GM21619 (cell line): ENCODE measurements at regions not wholly inside any gene's neighbourhood (a gene's known extent, or its start where the extent isn't known, plus 50 kb on each side); places are given as distances from the start of the nearest gene placed in this dataset.
"Not testable (repeated sequence)": the region's sequence is repeated elsewhere in the genome, so short reads cannot be mapped to it uniquely, and the experiment has no call there.

Experiments
- ATAC-seq: cut with Tn5 transposase; IDR thresholded peaks from one replicate; pipeline ENCODE4 v1.9.1; 2021; ENCODE audit not compliant: unreplicated experiment

- no peak for ATAC-seq
Observed at GRCh38 chr1:190949939-190950338, 472.3 kb upstream of the BRINP3 start.

- ATAC-seq, result no peak
Observed at GRCh38 chr1:190957565-190957964, 479.9 kb upstream of the BRINP3 start.

GRCh38 chr1:190963321-190963720 lies 485.7 kb upstream of the BRINP3 start:
- ATAC-seq, result no peak

DNA sequence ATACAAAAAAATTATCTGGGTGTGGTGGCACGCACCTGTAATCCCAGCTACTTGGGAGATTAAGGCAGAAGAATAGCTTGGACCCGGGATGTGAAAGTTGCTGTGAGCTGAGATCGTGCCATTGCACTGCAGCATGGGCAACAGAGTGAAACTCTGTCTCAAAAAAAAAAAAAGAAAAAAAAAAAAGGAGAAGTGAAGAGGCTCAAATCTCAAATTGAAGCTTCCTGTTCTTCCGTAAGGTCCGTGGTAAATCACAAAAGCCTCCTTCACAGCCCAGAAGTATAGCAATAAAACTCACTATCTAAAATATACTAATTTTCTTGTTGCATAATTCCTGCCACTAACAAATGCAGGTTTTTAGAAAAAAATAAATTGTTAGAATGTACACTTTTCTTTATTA lies 498.2 kb upstream of the BRINP3 start:
- ATAC-seq, result no peak

DNA sequence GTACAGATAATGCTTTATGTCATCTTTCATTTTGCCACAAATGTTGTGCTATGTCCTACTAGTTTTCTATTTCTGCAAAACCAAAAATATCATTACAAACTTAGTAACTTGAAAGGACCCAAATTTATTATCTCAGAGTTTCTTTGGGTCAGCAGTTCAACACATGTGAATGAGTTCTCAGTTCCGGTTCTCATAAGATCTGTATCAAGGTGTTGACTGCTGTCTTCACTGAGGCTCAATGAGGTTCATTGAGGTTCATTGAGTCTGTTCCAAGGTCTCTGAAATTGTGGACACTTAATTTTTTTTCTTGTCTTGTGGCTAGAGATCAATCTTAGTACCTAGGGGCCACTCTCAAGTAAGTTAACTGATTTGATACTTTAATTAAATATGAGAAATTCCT lies 525.1 kb upstream of the BRINP3 start:
- no peak for ATAC-seq

- no peak for ATAC-seq
Observed at GRCh38 chr1:191016765-191017164, 539.1 kb upstream of the BRINP3 start.

DNA sequence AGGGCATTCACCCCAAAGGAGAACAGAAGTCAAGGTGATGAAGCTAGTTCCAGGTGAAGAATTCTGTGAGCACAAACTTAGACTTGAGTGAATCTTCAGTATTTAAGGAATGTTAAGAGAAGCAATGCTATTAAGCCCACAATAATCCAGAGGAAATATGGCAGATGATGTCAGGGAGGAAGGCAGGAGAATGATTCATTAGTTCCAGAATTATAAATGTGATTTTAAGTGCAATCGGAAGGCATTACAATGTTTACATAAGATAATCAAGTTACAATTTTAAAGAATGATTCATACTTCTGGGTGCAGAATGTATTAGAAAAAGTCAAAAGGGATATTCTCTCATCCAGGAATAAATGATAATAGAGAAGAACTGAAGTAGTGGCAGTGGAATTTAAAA lies 545.2 kb upstream of the BRINP3 start:
- ATAC-seq, result no peak

DNA sequence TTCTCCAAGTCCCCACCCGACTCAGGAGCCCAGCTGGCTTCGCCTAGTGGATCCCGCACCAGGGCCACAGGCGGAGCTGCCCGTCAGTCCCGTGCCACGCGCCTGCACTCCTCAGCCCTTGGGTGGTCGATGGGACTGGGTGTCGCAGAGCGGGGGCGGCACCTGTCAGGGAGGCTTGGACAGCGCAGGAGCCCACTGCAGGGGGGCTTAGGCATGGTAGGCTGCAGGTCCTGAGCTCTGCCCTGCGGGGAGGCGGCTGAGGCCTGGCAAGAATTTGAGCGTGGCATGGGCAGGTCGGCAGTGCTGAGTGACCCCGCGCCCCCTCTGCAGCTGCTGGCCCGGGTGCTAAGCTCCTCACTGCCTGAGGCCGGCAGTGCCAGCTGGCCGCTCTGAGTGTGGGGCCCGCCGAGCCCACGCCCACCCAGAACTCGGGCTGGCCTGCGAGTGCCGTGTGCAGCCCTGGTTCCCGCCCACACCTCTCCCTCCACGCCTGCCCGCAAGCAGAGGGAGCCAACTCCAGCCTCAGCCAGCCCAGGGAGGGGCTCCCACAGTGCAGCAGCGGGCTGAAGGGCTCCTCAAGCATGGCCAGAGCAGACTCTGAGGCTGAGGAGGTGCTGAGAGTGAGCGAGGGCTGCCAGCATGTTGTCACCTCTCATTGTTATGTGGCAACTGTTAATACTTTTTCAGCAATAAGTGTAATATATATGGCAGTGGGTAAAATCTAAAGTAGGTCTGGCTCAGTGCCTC lies 548.4 kb upstream of the BRINP3 start:
- no peak for ATAC-seq

GRCh38 chr1:191026828-191027227 lies 549.2 kb upstream of the BRINP3 start:
- no peak for ATAC-seq

DNA sequence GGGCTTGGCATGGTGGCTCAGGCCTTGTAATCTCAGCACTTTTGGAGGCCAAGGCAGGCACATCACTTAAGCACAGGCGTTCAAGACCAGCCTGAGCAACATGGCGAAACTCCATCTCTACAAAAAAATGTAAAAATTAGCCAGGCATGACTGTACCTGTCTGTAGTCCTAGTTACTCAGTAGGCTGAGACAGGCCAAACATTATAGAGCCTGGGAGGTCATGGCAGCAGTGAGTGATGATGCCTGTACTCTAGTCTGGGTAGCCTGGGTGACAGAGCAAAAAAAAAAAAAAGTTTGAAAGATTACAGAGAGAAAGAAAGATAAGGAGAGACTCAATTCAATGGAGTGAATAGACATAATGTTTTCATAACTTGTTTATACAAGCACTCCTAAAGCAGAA lies 556.5 kb upstream of the BRINP3 start:
- no peak for ATAC-seq

GRCh38 chr1:191043066-191043465 lies 565.4 kb upstream of the BRINP3 start:
- no peak for ATAC-seq

GRCh38 chr1:191049781-191050180 lies 572.1 kb upstream of the BRINP3 start:
- ATAC-seq, result no peak

DNA sequence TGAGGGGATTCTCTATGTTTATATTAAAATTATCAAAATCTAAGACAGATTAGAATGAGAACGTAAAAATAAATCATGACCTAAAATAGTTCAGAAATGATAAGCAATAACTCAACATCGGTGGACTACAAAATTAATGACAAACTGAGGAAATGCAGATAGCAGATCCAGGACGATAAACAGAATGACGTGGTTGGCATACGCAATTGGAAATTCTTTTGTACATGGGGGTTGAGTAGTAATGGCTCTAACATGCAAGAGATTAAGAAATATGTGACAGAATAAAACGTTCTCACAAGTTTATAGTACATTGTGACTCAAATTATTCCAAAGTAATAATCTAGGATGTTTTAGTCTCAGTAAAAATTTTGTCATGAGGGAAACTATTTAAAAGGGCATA lies 575.2 kb upstream of the BRINP3 start:
- ATAC-seq, result no peak

DNA sequence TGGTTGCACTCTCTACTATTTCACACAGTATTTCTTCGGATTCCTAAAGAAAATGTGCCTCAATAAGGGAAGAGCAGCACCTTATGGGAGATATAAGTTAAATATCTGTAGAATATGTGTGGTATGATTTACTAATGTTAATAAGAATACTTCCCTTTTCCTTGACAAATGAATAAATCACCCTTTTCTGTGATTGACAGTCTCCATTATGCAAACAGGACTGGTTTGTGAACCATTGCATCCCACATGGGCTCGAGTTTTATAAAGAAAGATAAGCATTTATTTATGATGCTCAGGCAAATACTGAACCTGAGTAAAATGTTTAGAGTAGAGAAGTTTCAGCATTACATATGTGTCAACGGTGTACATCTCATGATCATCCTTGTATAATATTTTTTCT lies 587.7 kb upstream of the BRINP3 start:
- ATAC-seq, result no peak

GRCh38 chr1:191065771-191066170 lies 588.1 kb upstream of the BRINP3 start:
- ATAC-seq, result no peak

- no peak for ATAC-seq
Observed at GRCh38 chr1:191074881-191075280, 597.2 kb upstream of the BRINP3 start.

DNA sequence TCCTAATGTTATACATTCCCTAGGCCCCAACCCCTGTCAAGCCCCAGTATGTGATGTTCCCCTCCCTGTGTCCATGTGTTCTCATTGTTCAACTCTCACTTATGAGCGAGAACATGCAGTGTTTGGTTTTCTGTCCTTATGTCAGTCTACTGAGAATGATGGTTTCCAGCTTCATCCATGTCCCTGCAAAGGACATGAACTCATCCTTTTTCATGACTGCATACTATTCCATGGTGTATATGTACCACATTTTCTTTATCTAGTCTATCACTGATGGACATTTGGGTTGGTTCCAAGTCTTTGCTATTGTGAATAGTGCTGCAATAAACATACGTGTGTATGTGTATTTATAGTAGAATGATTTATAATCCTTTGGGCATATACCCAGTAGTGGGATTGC lies 605.4 kb upstream of the BRINP3 start:
- ATAC-seq, result not testable (repeated sequence)

DNA sequence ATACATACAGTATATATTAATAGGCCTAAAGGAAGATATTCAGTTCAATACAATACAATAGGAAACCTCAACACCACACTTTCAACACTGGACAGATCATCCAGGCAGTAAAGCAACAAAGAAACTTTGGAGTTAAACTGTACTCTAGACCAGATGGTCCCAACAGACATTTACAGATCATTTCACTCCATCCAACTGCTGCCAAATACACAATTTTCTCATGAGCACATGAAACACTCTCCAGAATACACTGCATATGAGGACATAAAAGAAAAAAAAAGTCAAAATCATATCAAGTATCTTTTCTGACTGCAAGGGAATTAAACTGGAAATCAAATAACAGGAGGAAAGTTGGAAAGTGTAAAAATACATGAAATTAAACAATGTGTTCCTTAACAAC lies 607.5 kb upstream of the BRINP3 start:
- ATAC-seq, result no peak

GRCh38 chr1:191086910-191087309 lies 609.2 kb upstream of the BRINP3 start:
- no peak for ATAC-seq

DNA sequence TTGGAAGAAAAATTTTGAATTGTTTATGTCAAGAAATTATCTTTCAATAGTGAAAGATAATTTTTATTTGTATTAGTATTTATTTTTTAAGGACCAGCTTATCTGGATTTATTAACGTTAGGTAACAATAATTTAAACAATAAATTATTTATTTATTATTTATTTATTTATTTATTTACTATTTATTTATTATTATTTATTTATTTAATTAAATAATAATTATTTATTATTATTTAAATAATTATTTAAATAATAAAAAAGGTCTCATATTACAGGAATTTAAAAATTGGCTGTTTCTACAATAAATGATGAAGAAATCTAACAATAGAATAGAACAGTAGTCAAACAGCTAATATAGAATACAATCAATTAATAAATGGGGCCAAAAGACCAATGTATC lies 618.7 kb upstream of the BRINP3 start:
- no peak for ATAC-seq

GRCh38 chr1:191099696-191100095 lies 622.0 kb upstream of the BRINP3 start:
- ATAC-seq, result no peak

- no peak for ATAC-seq
Observed at GRCh38 chr1:191101960-191102359, 624.3 kb upstream of the BRINP3 start.

DNA sequence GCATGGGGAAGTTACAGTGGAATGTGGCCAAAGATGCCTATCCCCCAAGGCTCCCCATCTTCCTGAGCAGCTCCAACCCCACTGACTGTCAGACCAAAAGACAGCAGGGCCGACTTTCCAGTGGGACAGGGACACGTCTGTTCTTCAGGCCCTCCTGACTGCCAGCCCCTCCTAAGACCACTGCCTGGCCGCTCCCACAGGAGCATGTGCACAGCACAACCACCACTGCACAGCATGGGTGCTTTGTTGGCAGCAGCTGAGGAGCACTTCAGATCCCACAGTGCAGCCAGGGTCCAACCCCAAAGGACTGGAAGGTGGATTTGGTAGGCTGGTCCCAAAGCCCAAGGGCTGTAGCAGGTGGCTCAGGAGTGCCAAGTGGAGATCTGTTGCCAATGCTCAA lies 648.3 kb upstream of the BRINP3 start:
- no peak for ATAC-seq
